Mesendoderm (in vitro differentiated cells): ENCODE measurements at regions not wholly inside any gene's neighbourhood (a gene's known extent, or its start where the extent isn't known, plus 50 kb on each side); places are given as distances from the start of the nearest gene placed in this dataset.
"Not testable (repeated sequence)": the region's sequence is repeated elsewhere in the genome, so short reads cannot be mapped to it uniquely, and the experiment has no call there.

Experiments
- DNase-seq: peaks from one replicate; pipeline ENCODE4 v3.0.0; 2013
- H2AK5ac ChIP-seq: 2 replicates; pipeline ENCODE4 v1.6.1; 2013; ENCODE audit warnings: low read length, inconsistent platforms
- H2BK120ac ChIP-seq: 2 replicates; pipeline ENCODE4 v1.6.1; 2013; ENCODE audit warnings: low read depth, mild to moderate bottlenecking, low read length, moderate library complexity, mixed read lengths
- H2BK15ac ChIP-seq: replicated peaks from 2 replicates; pipeline ENCODE4 v1.6.1; 2013; ENCODE audit warnings: low read depth, mild to moderate bottlenecking, moderate library complexity
- H2BK5ac ChIP-seq: 2 replicates; pipeline ENCODE4 v1.6.1; 2013; ENCODE audit warnings: low read length, inconsistent platforms
- H3K18ac ChIP-seq: 2 replicates; pipeline ENCODE4 v1.6.1; 2013; ENCODE audit warnings: mild to moderate bottlenecking, low read length, mixed read lengths
- H3K23ac ChIP-seq: one replicate; pipeline ENCODE4 v1.6.1; 2013; ENCODE audit warnings: low read length
- H3K27ac ChIP-seq: 2 replicates; pipeline ENCODE4 v1.5.1; 2013; ENCODE audit warnings: low read depth, mild to moderate bottlenecking, inconsistent platforms, low read length, moderate library complexity
- H3K27me3 ChIP-seq: 2 replicates; pipeline ENCODE4 v1.6.1; 2013; ENCODE audit warnings: low read length, control low read depth, mild to moderate bottlenecking, inconsistent platforms; ENCODE audit not compliant: insufficient read depth, poor library complexity
- H3K36me3 ChIP-seq: 2 replicates; pipeline ENCODE4 v1.6.1; 2013; ENCODE audit warnings: low read length, inconsistent platforms; ENCODE audit not compliant: control insufficient read depth, insufficient read depth
- H3K4ac ChIP-seq: one replicate; pipeline ENCODE4 v1.6.1; 2013; ENCODE audit warnings: low read depth, mild to moderate bottlenecking, low read length, moderate library complexity
- H3K4me1 ChIP-seq: 2 replicates; pipeline ENCODE4 v1.6.1; 2013; ENCODE audit warnings: low read depth, low read length, inconsistent platforms; ENCODE audit not compliant: control insufficient read depth
- H3K4me2 ChIP-seq: 2 replicates; pipeline ENCODE4 v1.6.1; 2013; ENCODE audit warnings: low read length
- H3K4me3 ChIP-seq: 2 replicates; pipeline ENCODE4 v1.5.1; 2013; ENCODE audit warnings: mild to moderate bottlenecking, low read length
- H3K56ac ChIP-seq: one replicate; pipeline ENCODE4 v1.6.1; 2013; ENCODE audit warnings: low read length
- H3K79me1 ChIP-seq: 2 replicates; pipeline ENCODE4 v1.6.1; 2013; ENCODE audit warnings: low read length, inconsistent platforms
- H3K79me2 ChIP-seq: 2 replicates; pipeline ENCODE4 v1.6.1; 2013; ENCODE audit warnings: mild to moderate bottlenecking, low read length; ENCODE audit not compliant: control insufficient read depth, insufficient read depth
- H3K9ac ChIP-seq: 2 replicates; pipeline ENCODE4 v1.6.1; 2013; ENCODE audit warnings: low read length, inconsistent platforms
- H4K5ac ChIP-seq: one replicate; pipeline ENCODE4 v1.6.1; 2013; ENCODE audit warnings: low read length
- H4K8ac ChIP-seq: one replicate; pipeline ENCODE4 v1.6.1; 2013; ENCODE audit warnings: low read depth, mild to moderate bottlenecking, control low read depth, low read length, moderate library complexity
- WGBS: extraction: QIAGEN DNeasy Blood & Tissue Kit; methylation state at CpG from one replicate; pipeline ENCODE4 v1.1.7; 2013; ENCODE audit warnings: low lambda C conversion rate, missing lambda C conversion rate; ENCODE audit not compliant: insufficient coverage; ENCODE audit errors: extremely low coverage; 5-methylcytosine and 5-hydroxymethylcytosine counted together

- Histone ChIP-seq H4K8ac (no peak overlapping the region), H2BK120ac (no peak overlapping the region), H3K4me2 (no peak overlapping the region), H3K79me2 (no peaks in the 10 kb centered on the region), H3K79me1 (no peaks in the 10 kb centered on the region), H3K27ac (no peak overlapping the region), H3K9ac (no peak overlapping the region), H3K56ac (no peak overlapping the region), H3K4me1 (no peaks in the 10 kb centered on the region), H3K23ac (no peak overlapping the region), H3K36me3 (no peaks in the 10 kb centered on the region), H4K5ac (no peak overlapping the region), H3K27me3 (no peaks in the 10 kb centered on the region), H3K4me3 (no peak overlapping the region), H2AK5ac (no peak overlapping the region), H3K18ac (no peak overlapping the region), H2BK15ac (no peak overlapping the region), H2BK5ac (no peak overlapping the region), H3K4ac (no peak overlapping the region)
- DNase-seq: no peak
- no CpG with 5 or more reads among the region's 1 CpG for WGBS
These were observed 83.1 kb upstream of the FAT4 start for GRCh38 chr4:125231661-125232060.

- Histone ChIP-seq H3K27ac (no peak overlapping the region), H3K27me3 (no peaks in the 10 kb centered on the region), H4K5ac (no peak overlapping the region), H2BK120ac (no peak overlapping the region), H2BK5ac (no peak overlapping the region), H3K79me1 (no peaks in the 10 kb centered on the region), H3K4me3 (no peak overlapping the region), H4K8ac (no peak overlapping the region), H3K4ac (no peak overlapping the region), H3K18ac (no peak overlapping the region), H3K4me2 (no peak overlapping the region), H2BK15ac (no peak overlapping the region), H3K36me3 (no peaks in the 10 kb centered on the region), H3K4me1 (no peaks in the 10 kb centered on the region), H3K23ac (no peak overlapping the region), H3K56ac (no peak overlapping the region), H2AK5ac (no peak overlapping the region), H3K9ac (no peak overlapping the region), H3K79me2 (no peaks in the 10 kb centered on the region)
- no CpG with 5 or more reads among the region's 35 CpGs for WGBS
- DNase-seq: no peak
These were observed 85.1 kb upstream of the FAT4 start for GRCh38 chr4:125229596-125230058.

DNA sequence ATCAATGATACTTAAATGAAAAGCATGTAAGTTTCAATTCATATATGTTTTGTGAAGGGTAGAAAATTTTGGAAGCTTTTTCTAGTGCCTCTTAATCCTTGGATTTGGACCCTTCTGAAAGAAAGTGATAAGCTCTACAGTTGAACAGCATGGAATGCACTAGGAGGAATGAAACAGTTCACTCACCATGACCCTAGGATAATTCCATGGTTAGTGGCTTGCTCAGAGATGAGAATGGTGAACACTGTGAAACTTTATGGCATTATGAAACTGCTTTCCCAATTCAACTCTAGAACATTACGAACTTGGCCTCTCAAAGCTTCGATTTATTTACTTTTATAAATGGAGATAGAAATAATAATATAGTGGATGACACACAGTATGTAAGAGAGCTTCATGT is 88.9 kb upstream of the FAT4 start:
- H3K4me3 ChIP-seq: no peak overlapping the region
- no peak overlapping the region for H2BK5ac ChIP-seq
- H3K4me2 ChIP-seq: no peak overlapping the region
- H3K18ac ChIP-seq: no peak overlapping the region
- H2AK5ac ChIP-seq: no peak overlapping the region
- H3K79me2 ChIP-seq: no peaks in the 10 kb centered on the region
- H2BK120ac ChIP-seq: no peak overlapping the region
- H2BK15ac ChIP-seq: no peak overlapping the region
- H3K27me3 ChIP-seq: no peaks in the 10 kb centered on the region
- no peak overlapping the region for H3K23ac ChIP-seq
- H3K79me1 ChIP-seq: no peaks in the 10 kb centered on the region
- no peak overlapping the region for H3K27ac ChIP-seq
- H3K36me3 ChIP-seq: no peaks in the 10 kb centered on the region
- WGBS: no CpG with 5 or more reads among the region's 2 CpGs
- H4K8ac ChIP-seq: no peak overlapping the region
- H3K9ac ChIP-seq: no peak overlapping the region
- H4K5ac ChIP-seq: no peak overlapping the region
- H3K56ac ChIP-seq: no peak overlapping the region
- H3K4me1 ChIP-seq: no peaks in the 10 kb centered on the region
- DNase-seq: no peak
- H3K4ac ChIP-seq: no peak overlapping the region

- no peaks in the 10 kb centered on the region for H3K4me1 ChIP-seq
- H3K18ac ChIP-seq: no peak overlapping the region
- H4K5ac ChIP-seq: no peak overlapping the region
- no peak overlapping the region for H3K4ac ChIP-seq
- H2AK5ac ChIP-seq: no peak overlapping the region
- no peak overlapping the region for H3K9ac ChIP-seq
- H2BK120ac ChIP-seq: no peak overlapping the region
- no peak overlapping the region for H2BK5ac ChIP-seq
- WGBS: no CpG with 5 or more reads among the region's 1 CpG
- H3K56ac ChIP-seq: no peak overlapping the region
- no peak for DNase-seq
- no peak overlapping the region for H3K4me3 ChIP-seq
- no peak overlapping the region for H3K27ac ChIP-seq
- H2BK15ac ChIP-seq: no peak overlapping the region
- no peaks in the 10 kb centered on the region for H3K27me3 ChIP-seq
- H4K8ac ChIP-seq: no peak overlapping the region
- no peaks in the 10 kb centered on the region for H3K79me1 ChIP-seq
- H3K36me3 ChIP-seq: no peaks in the 10 kb centered on the region
- H3K79me2 ChIP-seq: no peaks in the 10 kb centered on the region
- no peak overlapping the region for H3K4me2 ChIP-seq
- H3K23ac ChIP-seq: no peak overlapping the region
These were observed 114.2 kb upstream of the FAT4 start for GRCh38 chr4:125200556-125200955.

DNA sequence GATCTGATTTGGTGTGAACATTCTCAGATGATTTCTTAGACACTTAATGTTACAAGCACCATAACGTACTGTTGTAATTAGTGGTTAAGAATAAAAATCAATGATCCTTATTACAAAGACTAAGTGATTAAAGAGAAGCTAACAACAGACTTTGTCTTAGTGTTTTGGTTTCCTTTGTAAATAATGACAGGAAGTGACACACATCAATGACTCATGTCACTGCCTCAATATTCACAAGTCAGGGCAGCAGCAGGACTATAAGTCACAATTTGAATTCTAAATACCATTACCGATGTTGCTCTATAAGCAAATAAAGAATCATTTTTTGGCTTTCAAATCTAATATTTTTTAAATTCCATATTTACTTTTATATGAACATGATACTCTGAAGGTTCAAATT is 115.8 kb upstream of the FAT4 start:
- Histone ChIP-seq H3K4me3 (no peak overlapping the region), H3K4me1 (no peaks in the 10 kb centered on the region), H3K27ac (no peak overlapping the region), H3K56ac (no peak overlapping the region), H3K27me3 (no peaks in the 10 kb centered on the region), H2BK120ac (no peak overlapping the region), H4K8ac (no peak overlapping the region), H2AK5ac (no peak overlapping the region), H3K9ac (no peak overlapping the region), H3K36me3 (no peaks in the 10 kb centered on the region), H2BK15ac (no peak overlapping the region), H3K23ac (no peak overlapping the region), H3K4me2 (no peak overlapping the region), H3K79me1 (no peaks in the 10 kb centered on the region), H3K79me2 (no peaks in the 10 kb centered on the region), H2BK5ac (no peak overlapping the region), H3K4ac (no peak overlapping the region), H3K18ac (no peak overlapping the region), H4K5ac (no peak overlapping the region)
- 100% methylated on average over 1 of the region's 2 CpGs for WGBS
- peak; percentile 29 for DNase-seq

GRCh38 chr4:125191874-125192459 is 122.8 kb upstream of the FAT4 start:
- H3K9ac ChIP-seq, H3K79me1 ChIP-seq, DNase-seq, H3K4me3 ChIP-seq, H3K4me2 ChIP-seq, H2BK120ac ChIP-seq, H3K4me1 ChIP-seq, H3K27ac ChIP-seq, H3K56ac ChIP-seq, H4K8ac ChIP-seq, H3K23ac ChIP-seq, H3K18ac ChIP-seq, H3K4ac ChIP-seq, H3K27me3 ChIP-seq, H2BK15ac ChIP-seq, H2AK5ac ChIP-seq, H3K79me2 ChIP-seq, H2BK5ac ChIP-seq, H3K36me3 ChIP-seq, H4K5ac ChIP-seq: not testable (repeated sequence)
- WGBS: no CpG with 5 or more reads among the region's 30 CpGs
